ENCODE measurements at regions not wholly inside any gene's neighbourhood (a gene's known extent, or its start where the extent isn't known, plus 50 kb on each side); places are given as distances from the start of the nearest gene placed in this dataset.
A peak's percentile ranks its signal among the peaks of the same experiment; 100 is the strongest.

GRCh38 chr3:153282355-153282754 lies 120.3 kb downstream of the RAP2B start:
- no peaks in the 10 kb centered on the region for H3K27me3 Mint-ChIP-seq
- no peaks in the 10 kb centered on the region for H3K36me3 Mint-ChIP-seq
- peaks cover 26 to 30% (median 29%) of the 10 kb centered on the region in 3 donors for H3K4me1 Mint-ChIP-seq
- Histone ChIP-seq H3K27ac (ENCODE audit: low read length) (no peak overlapping the region), H3K36me3 (ENCODE audit: control insufficient read depth in 2 of 2, extremely low read depth in 1 of 2, insufficient read depth in 1 of 2, low read length in 1 of 2) (no peaks in the 10 kb centered on the region), H3K4me1 (ENCODE audit: control insufficient read depth in 1 of 2, extremely low read depth in 1 of 2, insufficient read depth in 2 of 2, low read length in 2 of 2) (peaks cover 6 to 13% of the 10 kb centered on the region in 2 experiments), H3K9me3 (no peaks in the 10 kb centered on the region), H3K27me3 (replicated peaks in 1 of 2; ENCODE audit: control insufficient read depth in 2 of 2, extremely low read depth in 1 of 2, insufficient read depth in 2 of 2, low read length in 1 of 2) (no peaks in the 10 kb centered on the region), H3K4me3 (ENCODE audit: control insufficient read depth in 1 of 2, extremely low read depth in 1 of 2, low read length in 1 of 2) (no peak overlapping the region)
- ChIA-PET CTCF (no interaction called here), POLR2A (no interaction called here)
- no peak overlapping the region for H3K27ac Mint-ChIP-seq
- DNase-seq (no peak), ATAC-seq (replicated peaks in 1 of 4) (no peak)
- WGBS (ENCODE audit: insufficient coverage): 100% methylated on average over 2 of the region's 5 CpGs
- H3K9me3 Mint-ChIP-seq: no peaks in the 10 kb centered on the region
- H3K4me3 Mint-ChIP-seq: no peak overlapping the region

GRCh38 chr3:153284282-153284938 lies 122.4 kb downstream of the RAP2B start:
- Histone ChIP-seq H3K27ac (ENCODE audit: low read length) (peak overlapping the region; percentile 21), H3K27me3 (replicated peaks in 1 of 2; ENCODE audit: control insufficient read depth in 2 of 2, extremely low read depth in 1 of 2, insufficient read depth in 2 of 2, low read length in 1 of 2) (no peaks in the 10 kb centered on the region), H3K36me3 (ENCODE audit: control insufficient read depth in 2 of 2, extremely low read depth in 1 of 2, insufficient read depth in 1 of 2, low read length in 1 of 2) (no peaks in the 10 kb centered on the region), H3K4me1 (ENCODE audit: control insufficient read depth in 1 of 2, extremely low read depth in 1 of 2, insufficient read depth in 2 of 2, low read length in 2 of 2) (peaks cover 11 to 13% of the 10 kb centered on the region in 2 experiments), H3K9me3 (no peaks in the 10 kb centered on the region), H3K4me3 (ENCODE audit: control insufficient read depth in 1 of 2, extremely low read depth in 1 of 2, low read length in 1 of 2) (no peak overlapping the region)
- ChIA-PET CTCF (interaction anchor here in 1 of 2 donors (1.0 to 1.3 kb wide), 4 partner anchors 63 to 120 kb away, joined by 3 to 5 read pairs (median 4); no protein-coding TSS in a partner anchor), POLR2A (interaction anchor here (0.7 kb wide), 2 partner anchors 22 to 409 kb away, joined by 3 read pairs; no protein-coding TSS in a partner anchor)
- ATAC-seq (replicated peaks in 1 of 4): peak; percentile 73 to 87 (median 84)
- WGBS (ENCODE audit: insufficient coverage): no CpG with 5 or more reads among the region's 4 CpGs
- Mint-ChIP-seq H3K27me3 (no peaks in the 10 kb centered on the region), H3K27ac (peak overlapping the region; percentile 87 to 95), H3K36me3 (no peaks in the 10 kb centered on the region), H3K9me3 (no peaks in the 10 kb centered on the region), H3K4me1 (peaks cover 43 to 47% (median 45%) of the 10 kb centered on the region in 3 donors), H3K4me3 (peak overlapping the region in 2 of 3 donors; percentile 14 to 32)
- peak in 27 of 35 experiments; percentile 5 to 58 (median 16) for DNase-seq

DNA sequence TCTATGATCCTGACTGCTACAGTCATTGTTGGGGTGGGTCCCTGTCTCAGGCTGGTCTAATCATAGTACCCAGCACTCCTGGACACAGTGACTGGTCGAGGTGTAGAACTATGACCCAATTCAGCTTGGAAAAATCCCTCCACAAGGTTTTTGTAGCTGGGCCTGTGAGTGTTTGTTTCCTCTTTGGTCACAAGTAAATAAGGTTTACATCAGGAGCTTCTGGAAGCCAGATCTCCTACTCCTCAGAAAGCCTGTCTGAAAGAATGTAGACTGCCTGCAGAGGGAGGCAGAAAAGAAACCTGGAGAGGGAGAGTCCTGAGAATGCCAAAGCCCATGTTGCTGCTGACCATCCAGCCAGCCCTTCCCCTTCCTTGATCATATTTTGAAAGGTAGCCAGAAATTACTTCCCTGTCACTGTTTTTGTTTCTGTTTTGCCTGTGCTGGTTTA lies 123.2 kb downstream of the RAP2B start:
- no peak overlapping the region for H3K4me3 Mint-ChIP-seq
- H3K27ac ChIP-seq (ENCODE audit: low read length): peak overlapping the region; percentile 8
- CTCF ChIA-PET: interaction anchor here (0.6 to 1.4 kb wide), 5 partner anchors 62 to 243 kb away, joined by 3 to 11 read pairs (median 4); no protein-coding TSS in a partner anchor

DNA sequence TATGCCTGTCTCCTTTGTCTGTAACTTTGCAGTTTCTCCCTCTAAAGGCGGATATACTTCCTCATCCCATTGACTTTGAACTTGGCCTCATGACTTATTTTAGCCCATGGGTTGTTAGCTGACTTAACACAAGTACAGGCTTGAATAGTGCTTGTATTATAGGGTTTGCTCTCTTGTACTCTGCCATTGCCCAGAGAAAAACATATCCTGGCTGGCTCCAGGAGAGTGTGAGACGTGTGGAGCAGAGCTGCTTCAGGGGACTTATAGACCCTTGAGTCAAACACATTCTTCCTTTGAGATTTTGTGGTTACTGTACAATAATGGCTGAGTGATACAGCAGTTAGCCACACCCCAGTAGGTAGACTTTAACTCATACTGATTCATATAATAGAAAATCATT lies 124.0 kb downstream of the RAP2B start:
- Mint-ChIP-seq H3K27ac (peak overlapping the region; percentile 83 to 88), H3K4me3 (no peak overlapping the region), H3K4me1 (peaks cover 57 to 60% (median 58%) of the 10 kb centered on the region in 3 donors), H3K9me3 (no peaks in the 10 kb centered on the region), H3K36me3 (no peaks in the 10 kb centered on the region), H3K27me3 (no peaks in the 10 kb centered on the region)
- H3K27ac ChIP-seq (ENCODE audit: low read length): peak overlapping the region; percentile 12
- no peaks in the 10 kb centered on the region for H3K27me3 ChIP-seq (replicated peaks in 1 of 2; ENCODE audit: control insufficient read depth in 2 of 2, extremely low read depth in 1 of 2, insufficient read depth in 2 of 2, low read length in 1 of 2)
- H3K4me1 ChIP-seq (ENCODE audit: control insufficient read depth in 1 of 2, extremely low read depth in 1 of 2, insufficient read depth in 2 of 2, low read length in 2 of 2): peaks cover 15 to 16% of the 10 kb centered on the region in 2 experiments
- no peak for DNase-seq
- ATAC-seq (replicated peaks in 1 of 4): no peak
- no CpG with 5 or more reads among the region's 2 CpGs for WGBS (ENCODE audit: insufficient coverage)
- POLR2A ChIA-PET: interaction anchor here in 1 of 2 donors (0.6 kb wide), 1 partner anchor 1391 kb away, joined by 3 read pairs; no protein-coding TSS in a partner anchor
- H3K36me3 ChIP-seq (ENCODE audit: control insufficient read depth in 2 of 2, extremely low read depth in 1 of 2, insufficient read depth in 1 of 2, low read length in 1 of 2): no peaks in the 10 kb centered on the region
- H3K9me3 ChIP-seq: no peaks in the 10 kb centered on the region
- no peak overlapping the region for H3K4me3 ChIP-seq (ENCODE audit: control insufficient read depth in 1 of 2, extremely low read depth in 1 of 2, low read length in 1 of 2)
- CTCF ChIA-PET: interaction anchor here (0.5 to 1.4 kb wide), 3 partner anchors 63 to 244 kb away, joined by 4 to 11 read pairs (median 4); no protein-coding TSS in a partner anchor

More for the DNA sequence above, 123.2 kb downstream of the RAP2B start:
- POLR2A ChIA-PET: interaction anchor here in 1 of 2 donors (0.6 kb wide), 1 partner anchor 118 kb away, joined by 4 read pairs; no protein-coding TSS in a partner anchor
- H3K9me3 ChIP-seq: no peaks in the 10 kb centered on the region
- H3K4me1 Mint-ChIP-seq: peaks cover 50 to 52% (median 50%) of the 10 kb centered on the region in 3 donors
- DNase-seq (no peak), ATAC-seq (replicated peaks in 1 of 4) (no peak)
- no peaks in the 10 kb centered on the region for H3K9me3 Mint-ChIP-seq
- no peaks in the 10 kb centered on the region for H3K36me3 Mint-ChIP-seq
- H3K27me3 ChIP-seq (replicated peaks in 1 of 2; ENCODE audit: control insufficient read depth in 2 of 2, extremely low read depth in 1 of 2, insufficient read depth in 2 of 2, low read length in 1 of 2): no peaks in the 10 kb centered on the region
- H3K4me1 ChIP-seq (ENCODE audit: control insufficient read depth in 1 of 2, extremely low read depth in 1 of 2, insufficient read depth in 2 of 2, low read length in 2 of 2): peaks cover 13 to 14% of the 10 kb centered on the region in 2 experiments
- WGBS (ENCODE audit: insufficient coverage): no CpG with 5 or more reads among the region's 1 CpG
- H3K27ac Mint-ChIP-seq: peak overlapping the region; percentile 83 to 88
- no peaks in the 10 kb centered on the region for H3K36me3 ChIP-seq (ENCODE audit: control insufficient read depth in 2 of 2, extremely low read depth in 1 of 2, insufficient read depth in 1 of 2, low read length in 1 of 2)
- H3K27me3 Mint-ChIP-seq: no peaks in the 10 kb centered on the region
- no peak overlapping the region for H3K4me3 ChIP-seq (ENCODE audit: control insufficient read depth in 1 of 2, extremely low read depth in 1 of 2, low read length in 1 of 2)

DNA sequence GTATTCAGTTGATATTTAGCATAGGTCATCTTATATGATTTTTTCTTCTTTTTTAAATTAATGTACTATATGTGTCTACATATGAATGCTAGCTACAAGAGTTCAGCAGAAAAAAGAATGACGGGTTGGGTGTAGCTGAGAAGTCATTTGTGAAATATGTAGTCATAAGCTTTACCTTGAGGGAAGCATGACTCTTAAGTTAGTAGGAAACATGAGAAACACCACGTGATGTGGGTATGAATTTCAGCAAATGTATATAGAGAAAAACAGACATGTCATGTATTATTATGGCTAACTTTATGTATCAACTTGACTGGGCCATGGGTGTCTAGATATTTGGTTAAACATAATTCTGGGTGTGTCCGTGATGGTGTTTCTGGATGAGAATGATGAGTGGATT lies 125.0 kb downstream of the RAP2B start:
- ATAC-seq (replicated peaks in 1 of 4) (no peak), DNase-seq (no peak)
- H3K4me1 ChIP-seq (ENCODE audit: control insufficient read depth in 1 of 2, extremely low read depth in 1 of 2, insufficient read depth in 2 of 2, low read length in 2 of 2): peaks cover 16 to 17% of the 10 kb centered on the region in 2 experiments
- H3K4me3 Mint-ChIP-seq: no peak overlapping the region
- H3K36me3 Mint-ChIP-seq: no peaks in the 10 kb centered on the region
- ChIA-PET CTCF (interaction anchor here in 1 of 2 donors (1.0 to 1.2 kb wide), 2 partner anchors 64 to 122 kb away, joined by 3 to 7 read pairs; no protein-coding TSS in a partner anchor), POLR2A (no interaction called here)
- H3K27me3 ChIP-seq (replicated peaks in 1 of 2; ENCODE audit: control insufficient read depth in 2 of 2, extremely low read depth in 1 of 2, insufficient read depth in 2 of 2, low read length in 1 of 2): no peaks in the 10 kb centered on the region
- no peaks in the 10 kb centered on the region for H3K36me3 ChIP-seq (ENCODE audit: control insufficient read depth in 2 of 2, extremely low read depth in 1 of 2, insufficient read depth in 1 of 2, low read length in 1 of 2)
- H3K9me3 Mint-ChIP-seq: no peaks in the 10 kb centered on the region
- WGBS (ENCODE audit: insufficient coverage): 100% methylated on average over 2 of the region's 3 CpGs
- H3K27me3 Mint-ChIP-seq: no peaks in the 10 kb centered on the region
- H3K27ac ChIP-seq (ENCODE audit: low read length): no peak overlapping the region
- no peaks in the 10 kb centered on the region for H3K9me3 ChIP-seq
- no peak overlapping the region for H3K4me3 ChIP-seq (ENCODE audit: control insufficient read depth in 1 of 2, extremely low read depth in 1 of 2, low read length in 1 of 2)
- peak overlapping the region; percentile 40 to 64 for H3K27ac Mint-ChIP-seq
- H3K4me1 Mint-ChIP-seq: peaks cover 64 to 69% (median 68%) of the 10 kb centered on the region in 3 donors

DNA sequence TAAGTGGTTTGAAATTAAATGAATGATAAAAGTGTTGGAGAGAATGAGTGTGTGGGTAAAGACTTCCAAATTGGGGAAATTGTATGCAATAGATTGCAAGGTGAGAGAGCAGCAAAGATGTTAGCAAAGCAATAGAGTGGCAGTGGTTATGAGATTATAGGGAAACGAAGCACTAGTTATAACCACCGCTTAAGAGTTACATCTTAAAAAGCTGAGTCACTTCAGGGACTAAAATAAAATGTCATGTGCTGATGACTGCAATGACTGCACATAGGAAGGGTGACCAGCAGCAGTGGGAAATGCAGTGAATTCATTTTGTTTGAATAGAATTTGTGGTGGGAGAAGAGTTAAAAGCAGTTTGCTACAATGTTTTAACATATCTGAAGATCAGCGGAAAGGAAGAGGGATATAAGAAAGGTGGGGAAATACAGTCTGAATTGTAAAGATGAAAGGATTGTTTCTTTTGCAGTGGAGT lies 127.3 kb downstream of the RAP2B start:
- ChIA-PET POLR2A (interaction anchor here in 1 of 2 donors (0.5 kb wide), 1 partner anchor 40 kb away, joined by 3 read pairs; no protein-coding TSS in a partner anchor), CTCF (interaction anchor here (0.6 to 2.2 kb wide), 4 partner anchors 79 to 128 kb away, joined by 3 to 33 read pairs (median 6); no protein-coding TSS in a partner anchor)
- WGBS (ENCODE audit: insufficient coverage): 33% methylated on average over 1 of the region's 3 CpGs
- ATAC-seq (replicated peaks in 1 of 4) (no peak), DNase-seq (no peak)
- Histone ChIP-seq H3K4me3 (ENCODE audit: control insufficient read depth in 1 of 2, extremely low read depth in 1 of 2, low read length in 1 of 2) (no peak overlapping the region), H3K27me3 (replicated peaks in 1 of 2; ENCODE audit: control insufficient read depth in 2 of 2, extremely low read depth in 1 of 2, insufficient read depth in 2 of 2, low read length in 1 of 2) (no peaks in the 10 kb centered on the region), H3K4me1 (ENCODE audit: control insufficient read depth in 1 of 2, extremely low read depth in 1 of 2, insufficient read depth in 2 of 2, low read length in 2 of 2) (peaks cover 12 to 13% of the 10 kb centered on the region in 2 experiments), H3K9me3 (no peaks in the 10 kb centered on the region), H3K36me3 (ENCODE audit: control insufficient read depth in 2 of 2, extremely low read depth in 1 of 2, insufficient read depth in 1 of 2, low read length in 1 of 2) (no peaks in the 10 kb centered on the region), H3K27ac (ENCODE audit: low read length) (no peak overlapping the region)
- Mint-ChIP-seq H3K4me1 (peaks cover 56 to 63% (median 62%) of the 10 kb centered on the region in 3 donors), H3K4me3 (no peak overlapping the region), H3K36me3 (no peaks in the 10 kb centered on the region), H3K27ac (peak overlapping the region; percentile 5 to 53), H3K27me3 (no peaks in the 10 kb centered on the region), H3K9me3 (no peaks in the 10 kb centered on the region)

Data from T-cell (primary cell).